ENCODE measurements at regions not wholly inside any gene's neighbourhood (a gene's known extent, or its start where the extent isn't known, plus 50 kb on each side); places are given as distances from the start of the nearest gene placed in this dataset.
"Not testable (repeated sequence)": the region's sequence is repeated elsewhere in the genome, so short reads cannot be mapped to it uniquely, and the experiment has no call there.

DNA sequence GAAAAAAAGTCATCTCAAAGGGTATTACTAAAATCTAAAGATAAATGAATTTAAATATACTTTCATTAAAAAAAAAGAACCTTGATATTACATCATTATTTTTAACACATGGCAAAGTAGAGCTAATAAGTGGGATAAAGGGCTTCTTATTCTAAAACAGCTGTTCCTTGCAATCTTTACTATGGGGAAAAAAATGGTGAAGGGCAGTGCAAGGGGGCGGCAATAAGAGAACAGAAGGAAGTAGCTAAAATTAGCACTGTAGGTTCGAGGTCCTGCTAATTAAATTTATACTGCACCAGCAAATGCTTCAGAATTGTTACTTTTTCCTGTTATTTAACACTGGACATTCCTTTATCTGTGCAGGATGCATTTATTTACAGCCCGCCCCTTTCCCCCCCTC lies 89.4 kb upstream of the HPF1 start:
- no peak for TF ChIP-seq EZH2phosphoT487 (IDR thresholded peaks at IDR 0.05; ENCODE audit: low read length)
- Histone ChIP-seq H3K4me3 (ENCODE audit: low read length) (no peak overlapping the region), H3K27me3 (replicated peaks; ENCODE audit: insufficient read depth, low read length) (no peaks in the 10 kb centered on the region)

DNA sequence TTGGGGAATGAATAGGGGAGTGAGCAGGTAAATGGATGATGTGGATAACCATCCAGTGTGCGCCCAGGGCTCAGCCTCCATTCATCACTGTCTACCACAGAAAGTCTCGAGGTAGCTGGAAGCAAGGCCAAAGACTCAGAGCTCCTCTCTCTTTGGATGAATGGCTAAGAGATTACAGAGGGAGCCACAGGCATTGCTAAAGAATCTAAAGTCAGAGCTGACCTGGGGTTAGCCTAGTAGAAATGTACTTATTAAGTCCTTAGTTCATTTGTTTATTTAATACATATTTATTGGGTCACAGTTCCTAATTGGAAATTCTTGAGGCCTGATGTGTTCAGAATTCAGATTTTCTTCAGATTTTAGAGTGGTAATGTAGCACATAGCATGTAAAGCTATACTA lies 88.7 kb upstream of the HPF1 start:
- Histone ChIP-seq H3K79me2 (ENCODE audit: low read length) (no peaks in the 10 kb centered on the region), H3K27ac (ENCODE audit: low read length) (no peak overlapping the region), H3K9ac (ENCODE audit: low read length) (no peak overlapping the region), H3K4me2 (ENCODE audit: low read depth, low read length) (no peak overlapping the region), H3K36me3 (replicated peaks; ENCODE audit: insufficient read depth, low read length) (no peaks in the 10 kb centered on the region), H3K9me3 (replicated peaks; ENCODE audit: insufficient read depth, low read length) (no peaks in the 10 kb centered on the region), H3F3A (ENCODE audit: insufficient read depth, low read length) (no peaks in the 10 kb centered on the region), H3K27me3 (replicated peaks; ENCODE audit: insufficient read depth, low read length) (no peaks in the 10 kb centered on the region), H2AFZ (ENCODE audit: low read length) (no peak overlapping the region), H3K4me3 (ENCODE audit: low read length) (no peak overlapping the region), H3K4me1 (ENCODE audit: low read length) (no peaks in the 10 kb centered on the region), H4K20me1 (ENCODE audit: insufficient read depth, low read length) (no peaks in the 10 kb centered on the region), H3K9me2 (replicated peaks; ENCODE audit: insufficient read depth, low read length) (no peaks in the 10 kb centered on the region)
- TF ChIP-seq, protein P1, sequence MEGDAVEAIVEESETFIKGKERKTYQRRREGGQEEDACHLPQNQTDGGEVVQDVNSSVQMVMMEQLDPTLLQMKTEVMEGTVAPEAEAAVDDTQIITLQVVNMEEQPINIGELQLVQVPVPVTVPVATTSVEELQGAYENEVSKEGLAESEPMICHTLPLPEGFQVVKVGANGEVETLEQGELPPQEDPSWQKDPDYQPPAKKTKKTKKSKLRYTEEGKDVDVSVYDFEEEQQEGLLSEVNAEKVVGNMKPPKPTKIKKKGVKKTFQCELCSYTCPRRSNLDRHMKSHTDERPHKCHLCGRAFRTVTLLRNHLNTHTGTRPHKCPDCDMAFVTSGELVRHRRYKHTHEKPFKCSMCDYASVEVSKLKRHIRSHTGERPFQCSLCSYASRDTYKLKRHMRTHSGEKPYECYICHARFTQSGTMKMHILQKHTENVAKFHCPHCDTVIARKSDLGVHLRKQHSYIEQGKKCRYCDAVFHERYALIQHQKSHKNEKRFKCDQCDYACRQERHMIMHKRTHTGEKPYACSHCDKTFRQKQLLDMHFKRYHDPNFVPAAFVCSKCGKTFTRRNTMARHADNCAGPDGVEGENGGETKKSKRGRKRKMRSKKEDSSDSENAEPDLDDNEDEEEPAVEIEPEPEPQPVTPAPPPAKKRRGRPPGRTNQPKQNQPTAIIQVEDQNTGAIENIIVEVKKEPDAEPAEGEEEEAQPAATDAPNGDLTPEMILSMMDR (IDR thresholded peaks at IDR 0.05; ENCODE audit: low read length), result no peak
- TF ChIP-seq EZH2phosphoT487 (IDR thresholded peaks at IDR 0.05; ENCODE audit: low read length) (no peak), EZH2 (optimal IDR thresholded peaks at IDR 0.05; ENCODE audit: low read depth, low read length) (no peak)
- DNase-seq, result no peak

More for the DNA sequence above, 89.4 kb upstream of the HPF1 start:
- Histone ChIP-seq H3K9me3 (replicated peaks; ENCODE audit: insufficient read depth, low read length) (no peaks in the 10 kb centered on the region), H3K36me3 (replicated peaks; ENCODE audit: insufficient read depth, low read length) (no peaks in the 10 kb centered on the region), H3K9ac (ENCODE audit: low read length) (no peak overlapping the region), H2AFZ (ENCODE audit: low read length) (no peak overlapping the region), H3K79me2 (ENCODE audit: low read length) (no peaks in the 10 kb centered on the region), H3F3A (ENCODE audit: insufficient read depth, low read length) (no peaks in the 10 kb centered on the region), H3K4me1 (ENCODE audit: low read length) (no peaks in the 10 kb centered on the region), H3K27ac (ENCODE audit: low read length) (no peak overlapping the region), H3K4me2 (ENCODE audit: low read depth, low read length) (no peak overlapping the region), H4K20me1 (ENCODE audit: insufficient read depth, low read length) (no peaks in the 10 kb centered on the region), H3K9me2 (replicated peaks; ENCODE audit: insufficient read depth, low read length) (no peaks in the 10 kb centered on the region)
- no peak for DNase-seq

DNA sequence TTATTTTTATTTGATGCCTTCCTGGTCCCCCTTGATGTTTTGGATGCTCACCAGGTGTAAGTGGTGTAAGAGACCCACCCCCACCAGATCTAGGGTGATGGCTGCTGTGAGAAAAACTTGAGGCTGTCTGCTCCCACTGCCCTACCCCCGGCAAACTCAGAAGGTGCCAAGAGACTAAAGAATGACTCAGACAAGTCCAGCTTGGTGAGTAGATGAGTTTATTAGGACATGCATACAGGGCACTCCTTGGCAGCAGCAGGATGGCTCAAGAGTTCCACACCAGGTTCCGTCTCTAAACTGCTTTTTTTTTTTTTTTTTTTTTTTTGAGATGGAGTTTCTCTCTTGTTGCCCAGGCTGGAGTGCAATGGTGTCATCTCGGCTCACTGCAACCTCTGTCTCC lies 84.0 kb upstream of the HPF1 start:
- Histone ChIP-seq H3K27ac (ENCODE audit: low read length) (no peak overlapping the region), H4K20me1 (ENCODE audit: insufficient read depth, low read length) (no peaks in the 10 kb centered on the region), H3F3A (ENCODE audit: insufficient read depth, low read length) (no peaks in the 10 kb centered on the region), H3K4me1 (ENCODE audit: low read length) (no peaks in the 10 kb centered on the region), H3K9ac (ENCODE audit: low read length) (no peak overlapping the region), H3K4me3 (ENCODE audit: low read length) (no peak overlapping the region), H2AFZ (ENCODE audit: low read length) (no peak overlapping the region), H3K9me2 (replicated peaks; ENCODE audit: insufficient read depth, low read length) (no peaks in the 10 kb centered on the region), H3K36me3 (replicated peaks; ENCODE audit: insufficient read depth, low read length) (no peaks in the 10 kb centered on the region), H3K9me3 (replicated peaks; ENCODE audit: insufficient read depth, low read length) (no peaks in the 10 kb centered on the region), H3K4me2 (ENCODE audit: low read depth, low read length) (no peak overlapping the region), H3K79me2 (ENCODE audit: low read length) (no peaks in the 10 kb centered on the region), H3K27me3 (replicated peaks; ENCODE audit: insufficient read depth, low read length) (no peaks in the 10 kb centered on the region)
- no peak for DNase-seq
- TF ChIP-seq EZH2phosphoT487 (IDR thresholded peaks at IDR 0.05; ENCODE audit: low read length) (no peak), EZH2 (optimal IDR thresholded peaks at IDR 0.05; ENCODE audit: low read depth, low read length) (no peak)
- TF ChIP-seq, protein P1 (IDR thresholded peaks at IDR 0.05; ENCODE audit: low read length), result no peak

- Histone ChIP-seq H3K27ac (ENCODE audit: low read length) (no peak overlapping the region), H3K79me2 (ENCODE audit: low read length) (no peaks in the 10 kb centered on the region), H3K27me3 (replicated peaks; ENCODE audit: insufficient read depth, low read length) (no peaks in the 10 kb centered on the region), H3K4me3 (ENCODE audit: low read length) (no peak overlapping the region), H3K9ac (ENCODE audit: low read length) (no peak overlapping the region), H3F3A (ENCODE audit: insufficient read depth, low read length) (no peaks in the 10 kb centered on the region), H3K4me2 (ENCODE audit: low read depth, low read length) (no peak overlapping the region), H3K36me3 (replicated peaks; ENCODE audit: insufficient read depth, low read length) (no peaks in the 10 kb centered on the region), H4K20me1 (ENCODE audit: insufficient read depth, low read length) (no peaks in the 10 kb centered on the region), H3K9me2 (replicated peaks; ENCODE audit: insufficient read depth, low read length) (no peaks in the 10 kb centered on the region), H3K4me1 (ENCODE audit: low read length) (no peaks in the 10 kb centered on the region), H3K9me3 (replicated peaks; ENCODE audit: insufficient read depth, low read length) (no peaks in the 10 kb centered on the region), H2AFZ (ENCODE audit: low read length) (no peak overlapping the region)
- TF ChIP-seq, protein P1 (IDR thresholded peaks at IDR 0.05; ENCODE audit: low read length), result no peak
- TF ChIP-seq EZH2phosphoT487 (IDR thresholded peaks at IDR 0.05; ENCODE audit: low read length) (no peak), EZH2 (optimal IDR thresholded peaks at IDR 0.05; ENCODE audit: low read depth, low read length) (no peak)
- DNase-seq, result no peak
These were observed 82.8 kb upstream of the HPF1 start for GRCh38 chr4:169840554-169840953.

DNA sequence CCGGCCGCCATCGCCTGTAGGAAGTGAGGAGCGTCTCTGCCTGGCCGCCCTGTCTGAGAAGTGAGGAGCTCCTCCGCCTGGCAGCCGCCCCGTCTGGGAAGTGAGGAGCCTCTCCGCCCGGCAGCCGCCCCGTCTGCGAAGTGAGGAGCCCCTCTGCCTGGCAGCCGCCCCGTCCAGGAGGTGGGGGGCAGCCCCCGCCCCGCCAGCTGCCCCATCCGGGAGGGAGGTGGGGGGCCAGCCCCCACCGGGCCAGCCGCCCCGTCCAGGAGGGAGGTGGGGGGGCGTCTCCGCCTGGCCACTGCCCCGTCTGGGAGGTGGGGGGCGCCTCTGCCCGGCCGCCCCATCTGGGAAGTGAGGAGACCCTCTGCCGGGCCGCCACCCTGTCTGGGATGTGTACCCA lies 70.6 kb upstream of the HPF1 start:
- H3K9me3 ChIP-seq (replicated peaks; ENCODE audit: insufficient read depth, low read length); H3K36me3 ChIP-seq (replicated peaks; ENCODE audit: insufficient read depth, low read length); H4K20me1 ChIP-seq (ENCODE audit: insufficient read depth, low read length); H3K9ac ChIP-seq (ENCODE audit: low read length); H3K4me2 ChIP-seq (ENCODE audit: low read depth, low read length); H3K79me2 ChIP-seq (ENCODE audit: low read length); H3F3A ChIP-seq (ENCODE audit: insufficient read depth, low read length); H3K27ac ChIP-seq (ENCODE audit: low read length); H2AFZ ChIP-seq (ENCODE audit: low read length); H3K27me3 ChIP-seq (replicated peaks; ENCODE audit: insufficient read depth, low read length); H3K4me3 ChIP-seq (ENCODE audit: low read length); DNase-seq; H3K9me2 ChIP-seq (replicated peaks; ENCODE audit: insufficient read depth, low read length); H3K4me1 ChIP-seq (ENCODE audit: low read length): not testable (repeated sequence)

All from MM.1S (cell line).